ENCODE measurements at regions not wholly inside any gene's neighbourhood (a gene's known extent, or its start where the extent isn't known, plus 50 kb on each side); places are given as distances from the start of the nearest gene placed in this dataset.

DNA sequence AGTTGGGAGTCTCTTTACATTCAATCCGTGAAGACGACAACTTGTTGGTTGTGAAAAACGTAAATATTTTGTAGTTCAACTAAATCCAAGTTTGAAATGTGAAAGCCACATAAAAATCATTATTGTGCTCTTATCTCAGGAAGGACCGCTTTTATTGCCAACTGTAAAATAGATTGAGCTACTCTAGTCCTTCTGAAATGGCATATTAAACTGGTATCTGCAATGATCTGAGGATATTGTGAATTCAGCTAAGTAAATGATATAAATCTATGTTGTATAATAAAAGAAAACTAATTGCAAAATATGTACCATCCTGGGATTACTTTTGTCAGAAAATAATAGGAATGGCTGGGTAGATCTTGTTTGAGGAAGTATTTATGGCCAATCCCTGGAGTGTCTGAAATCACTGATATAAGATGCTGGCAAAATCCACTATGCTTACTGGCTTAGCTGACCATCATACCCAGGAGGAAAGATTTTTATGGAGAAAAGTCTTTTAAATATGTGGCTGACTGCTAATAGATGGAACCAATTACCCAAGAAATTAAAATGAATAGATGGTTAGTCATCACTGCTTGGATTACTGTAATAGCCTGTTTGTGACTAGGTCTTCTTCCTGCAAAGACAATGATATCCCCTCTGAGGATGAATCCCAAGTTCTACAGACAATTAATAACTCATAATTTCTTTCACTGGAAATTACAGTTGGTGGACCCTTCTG is 191.8 kb downstream of the SEMA6D start:
- TF ChIP-seq EZH2 (IDR thresholded peaks at IDR 0.05; ENCODE audit: low read length) = no peak
- TF ChIP-seq, protein P1, sequence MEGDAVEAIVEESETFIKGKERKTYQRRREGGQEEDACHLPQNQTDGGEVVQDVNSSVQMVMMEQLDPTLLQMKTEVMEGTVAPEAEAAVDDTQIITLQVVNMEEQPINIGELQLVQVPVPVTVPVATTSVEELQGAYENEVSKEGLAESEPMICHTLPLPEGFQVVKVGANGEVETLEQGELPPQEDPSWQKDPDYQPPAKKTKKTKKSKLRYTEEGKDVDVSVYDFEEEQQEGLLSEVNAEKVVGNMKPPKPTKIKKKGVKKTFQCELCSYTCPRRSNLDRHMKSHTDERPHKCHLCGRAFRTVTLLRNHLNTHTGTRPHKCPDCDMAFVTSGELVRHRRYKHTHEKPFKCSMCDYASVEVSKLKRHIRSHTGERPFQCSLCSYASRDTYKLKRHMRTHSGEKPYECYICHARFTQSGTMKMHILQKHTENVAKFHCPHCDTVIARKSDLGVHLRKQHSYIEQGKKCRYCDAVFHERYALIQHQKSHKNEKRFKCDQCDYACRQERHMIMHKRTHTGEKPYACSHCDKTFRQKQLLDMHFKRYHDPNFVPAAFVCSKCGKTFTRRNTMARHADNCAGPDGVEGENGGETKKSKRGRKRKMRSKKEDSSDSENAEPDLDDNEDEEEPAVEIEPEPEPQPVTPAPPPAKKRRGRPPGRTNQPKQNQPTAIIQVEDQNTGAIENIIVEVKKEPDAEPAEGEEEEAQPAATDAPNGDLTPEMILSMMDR (optimal IDR thresholded peaks at IDR 0.05 in 1 of 3, IDR thresholded peaks at IDR 0.05 in 1 of 3, conservative IDR thresholded peaks at IDR 0.05 in 1 of 3; ENCODE audit: extremely low read depth in 1 of 3, insufficient read depth in 2 of 3, low read length in 3 of 3) = no peak
